HPDE6-E6E7 (cell line): ENCODE measurements at regions not wholly inside any gene's neighbourhood (a gene's known extent, or its start where the extent isn't known, plus 50 kb on each side); places are given as distances from the start of the nearest gene placed in this dataset.
"Not testable (repeated sequence)": the region's sequence is repeated elsewhere in the genome, so short reads cannot be mapped to it uniquely, and the experiment has no call there.

ENCODE experiments used
- DNase-seq: peaks from one replicate; pipeline ENCODE4 v3.0.0; 2011; ENCODE audit warnings: missing footprints; ENCODE audit errors: extremely low spot score

DNA sequence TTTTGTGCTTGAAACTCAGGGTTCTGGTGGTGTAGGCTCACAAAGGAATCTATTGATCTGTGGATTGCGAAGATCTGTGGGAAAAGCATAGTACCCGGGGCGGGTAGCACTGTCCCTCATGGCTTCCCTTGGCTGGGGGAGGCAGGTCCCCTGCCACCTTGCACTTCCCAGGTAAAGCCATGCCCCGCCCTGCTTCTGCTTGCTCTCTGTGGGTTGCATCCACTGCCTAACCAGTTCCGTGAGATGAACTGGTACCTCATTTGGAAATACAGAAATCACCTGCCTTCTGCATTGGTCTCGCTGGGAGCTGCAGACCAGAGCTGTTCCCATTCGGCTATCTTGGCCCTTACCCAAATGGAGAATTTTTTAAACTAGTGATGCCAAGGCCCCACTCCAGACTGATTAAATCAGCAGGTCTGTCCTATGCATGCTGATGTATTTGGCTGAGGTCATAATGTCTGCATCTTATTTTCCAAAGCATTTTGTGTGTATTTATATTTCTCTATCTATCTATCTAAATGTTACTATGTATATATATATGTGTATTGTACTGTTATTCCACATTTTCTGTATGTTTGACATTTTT, 65.5 kb upstream of the SLC7A14 start:
- no peak for DNase-seq

DNA sequence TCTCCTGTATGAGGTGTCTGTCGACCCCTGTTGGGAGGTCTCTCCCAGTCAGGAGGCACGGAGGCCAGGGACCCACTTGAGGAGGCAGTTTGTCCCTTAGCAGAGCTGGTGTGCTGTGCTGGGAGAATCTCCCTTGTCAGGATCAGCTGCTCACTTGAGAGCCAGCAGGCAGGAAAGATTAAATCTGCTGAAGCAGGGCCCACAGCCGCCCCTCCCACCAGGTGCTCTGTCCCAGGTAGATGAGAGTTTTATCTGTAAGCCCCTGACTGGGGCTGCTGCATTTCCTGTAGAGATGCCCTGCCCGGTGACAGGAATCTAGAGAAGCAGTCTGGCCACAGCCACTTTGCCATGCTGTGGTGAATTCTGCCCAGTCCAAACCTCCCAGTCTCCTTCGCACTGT, 64.7 kb upstream of the SLC7A14 start:
- not testable (repeated sequence) for DNase-seq

DNA sequence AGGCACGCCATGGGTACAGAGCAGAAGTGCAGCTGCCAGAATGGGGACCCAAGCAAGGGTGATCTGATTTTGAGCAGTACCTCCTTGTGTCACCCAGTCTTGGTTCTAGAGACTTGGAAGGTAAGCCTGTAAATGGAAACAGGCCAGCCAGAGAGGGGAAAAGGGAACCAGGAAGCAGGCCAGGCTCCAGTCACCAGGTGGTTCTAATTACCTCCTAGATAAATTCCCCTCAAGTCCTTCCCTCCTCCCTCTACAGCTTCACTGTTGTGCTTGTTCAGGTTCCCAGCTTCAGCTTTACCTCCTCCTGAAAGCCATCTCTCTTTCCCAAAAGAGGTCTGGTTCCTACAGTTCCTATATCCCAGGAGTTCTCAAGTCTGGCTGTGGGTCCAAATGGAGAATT, 58.8 kb upstream of the SLC7A14 start:
- DNase-seq = no peak

DNA sequence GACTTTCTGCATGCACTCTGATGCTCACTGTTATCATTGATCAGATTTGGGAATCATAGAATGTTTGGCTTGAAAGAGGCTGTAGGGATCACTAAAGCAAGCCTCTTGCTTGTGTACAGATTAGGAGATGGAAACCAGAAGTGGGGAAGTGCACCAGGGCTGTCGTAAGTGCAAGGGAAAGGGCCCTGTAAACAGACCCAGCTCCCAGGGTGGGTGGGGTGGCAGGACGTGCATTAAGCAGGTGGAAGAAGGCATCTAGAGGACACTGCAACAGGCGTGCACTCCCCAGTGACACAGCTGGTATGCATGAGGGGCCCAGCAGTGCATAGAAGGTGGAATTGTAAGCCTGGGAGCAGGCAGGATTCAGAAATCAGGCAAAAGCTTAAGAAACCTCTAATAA, 58.0 kb upstream of the SLC7A14 start:
- DNase-seq = no peak

DNA sequence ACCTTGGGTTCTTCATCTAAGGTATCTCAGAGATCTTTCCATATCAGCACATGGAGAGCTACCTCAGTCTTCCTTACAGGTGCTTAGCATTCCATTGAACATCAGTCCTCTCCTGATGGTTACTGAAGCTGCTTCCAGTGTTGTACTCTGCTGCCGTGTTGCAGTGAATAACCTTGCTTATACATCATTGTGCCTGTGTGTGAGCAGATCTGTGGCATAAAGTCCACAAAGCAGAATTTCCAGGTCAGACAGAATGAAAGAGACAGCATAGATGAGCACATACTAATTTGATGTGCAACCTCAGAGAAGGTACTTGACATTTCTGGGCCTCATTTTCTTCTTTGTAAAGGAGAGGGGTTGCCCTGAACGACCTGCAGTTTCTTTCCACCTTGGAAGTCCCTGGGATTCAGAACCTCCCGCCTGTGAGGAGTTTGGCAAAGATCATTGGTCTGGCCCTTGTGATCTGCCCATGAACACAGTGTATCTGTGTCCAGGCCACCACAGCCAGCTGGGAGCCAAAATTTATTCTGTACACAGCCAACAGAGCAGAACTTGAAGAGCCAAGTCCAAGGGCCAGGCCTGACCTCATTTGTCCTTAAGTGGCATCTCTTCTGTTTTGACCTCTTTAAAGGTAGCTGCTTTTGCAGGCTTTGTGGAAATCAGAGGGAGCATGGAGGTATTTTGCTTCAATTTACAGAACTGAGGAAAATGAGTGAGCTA, 57.2 kb upstream of the SLC7A14 start:
- no peak for DNase-seq

DNA sequence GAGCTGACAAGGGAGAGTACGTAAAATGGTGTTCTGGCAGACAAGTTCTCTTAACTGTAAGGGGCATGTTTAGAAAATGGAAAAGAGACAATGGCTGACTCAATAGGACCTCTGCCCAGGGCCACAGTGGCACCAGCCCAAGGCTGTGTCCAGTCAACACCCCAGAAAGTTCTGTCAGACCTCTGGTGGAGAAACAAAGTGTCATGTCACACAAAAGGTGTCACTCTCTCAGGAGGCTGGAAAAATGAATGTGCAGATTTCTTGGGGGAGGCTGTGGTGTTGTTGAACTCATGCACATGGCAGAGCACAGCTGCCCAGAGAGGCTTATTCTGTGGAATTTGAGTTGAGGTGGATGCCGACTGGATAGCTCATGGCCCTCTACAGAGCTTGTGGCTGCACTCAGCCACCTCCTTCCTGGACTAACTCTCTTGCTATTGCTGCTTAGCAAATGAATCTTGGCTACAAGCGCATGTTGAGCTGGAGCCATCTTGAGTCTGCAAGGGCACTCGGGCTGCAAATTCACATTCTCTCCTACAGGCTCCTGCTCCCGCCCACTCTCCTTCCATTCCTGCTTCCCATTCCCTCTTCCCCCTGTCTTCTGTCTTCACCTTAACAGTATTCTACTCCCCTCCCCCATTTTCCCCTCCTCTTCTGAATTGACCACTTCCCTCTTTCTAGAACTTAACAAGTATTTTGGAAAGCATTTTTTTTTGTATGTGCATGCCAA, 55.8 kb upstream of the SLC7A14 start:
- DNase-seq = no peak

DNA sequence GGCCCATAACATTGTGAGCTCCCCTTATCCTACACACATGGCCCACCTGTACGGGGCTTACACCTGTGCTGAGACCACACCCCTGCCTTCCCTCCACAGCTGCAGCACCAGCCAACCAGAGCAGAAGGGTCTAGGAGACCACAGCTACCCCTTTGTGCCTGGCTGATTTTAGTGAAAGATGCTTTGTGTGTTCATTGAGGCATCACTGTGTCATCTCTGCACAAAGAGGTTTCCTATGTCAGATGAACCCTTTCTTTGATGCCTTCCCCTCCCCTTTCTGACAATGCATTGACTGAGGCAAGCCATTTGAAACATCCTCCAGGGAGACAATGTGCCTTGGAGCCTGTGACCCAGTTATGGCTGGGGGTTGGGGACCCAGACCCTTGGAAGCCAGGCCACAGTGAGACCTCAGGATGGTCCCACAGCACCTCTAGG, 54.9 kb upstream of the SLC7A14 start:
- DNase-seq = no peak

DNA sequence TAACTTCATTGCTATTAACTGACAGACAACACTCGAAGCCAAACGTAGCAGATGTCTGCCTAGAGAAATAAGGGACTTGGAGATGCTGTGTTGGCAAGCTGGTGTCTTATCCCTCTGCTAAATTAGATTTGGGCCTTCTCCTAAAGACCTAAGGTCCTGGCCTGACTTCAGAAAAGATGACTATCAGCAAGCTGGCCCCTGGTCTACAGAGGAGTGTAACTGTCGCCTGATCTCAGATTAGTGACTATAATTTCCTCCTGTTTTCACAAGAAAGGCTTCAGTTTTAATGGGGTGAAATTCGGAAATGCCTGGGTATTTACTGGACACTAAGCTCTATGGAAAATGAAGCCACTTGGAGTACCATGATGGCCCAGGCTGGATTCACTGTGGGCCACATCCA, 53.1 kb upstream of the SLC7A14 start:
- no peak for DNase-seq

DNA sequence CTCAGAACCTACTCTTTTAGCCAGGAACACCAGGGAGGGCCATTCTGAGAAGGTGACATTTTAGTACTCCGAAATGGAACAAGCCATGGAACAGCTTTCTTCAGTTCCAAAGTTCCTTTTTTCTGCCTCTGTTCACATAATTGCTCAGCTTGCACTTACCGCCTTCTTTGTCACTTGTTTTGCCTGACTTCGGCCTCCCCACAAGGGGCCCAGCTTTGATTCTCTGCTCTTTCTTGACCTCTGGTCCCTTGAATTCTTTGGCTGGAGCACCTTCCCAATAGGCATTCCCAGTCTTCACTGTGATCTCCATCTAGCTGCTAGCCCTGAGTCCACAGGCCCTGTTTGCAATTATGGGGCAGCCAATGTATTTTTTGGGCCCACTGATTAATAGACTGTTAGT, 51.4 kb upstream of the SLC7A14 start:
- no peak for DNase-seq

DNA sequence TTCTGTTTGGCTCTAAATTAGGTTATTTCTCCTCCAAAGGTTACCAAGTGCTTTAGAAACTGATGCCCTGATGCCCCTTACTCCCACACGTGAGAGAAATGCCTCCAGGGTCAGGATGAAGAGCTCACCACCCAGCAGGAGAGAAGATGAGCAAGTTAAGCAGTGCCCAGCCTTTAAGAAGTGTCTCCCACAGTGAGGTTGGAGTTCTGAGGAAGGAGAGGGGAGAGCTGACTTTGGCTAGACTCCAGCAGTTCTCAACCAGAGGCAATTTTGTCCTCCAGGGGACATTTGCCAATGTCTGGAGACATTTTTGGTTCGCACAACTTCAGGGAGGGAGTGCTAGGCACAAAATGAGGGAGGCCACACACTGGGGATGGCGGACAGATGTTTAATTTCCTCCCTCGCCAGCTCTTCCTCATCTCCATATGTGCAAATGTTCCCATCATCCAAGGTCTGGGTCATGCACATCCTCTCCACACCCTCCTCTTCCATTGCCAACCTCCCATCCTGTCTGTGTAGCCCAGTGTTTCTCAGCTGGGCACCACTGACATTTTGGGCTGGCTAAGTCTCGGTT, 50.6 kb upstream of the SLC7A14 start:
- no peak for DNase-seq
